Memory B cell (primary cell): ENCODE measurements at regions not wholly inside any gene's neighbourhood (a gene's known extent, or its start where the extent isn't known, plus 50 kb on each side); places are given as distances from the start of the nearest gene placed in this dataset.
"Not testable (repeated sequence)": the region's sequence is repeated elsewhere in the genome, so short reads cannot be mapped to it uniquely, and the experiment has no call there.

ENCODE experiments used
- ATAC-seq: fragments of 150-1000 bp; cut with Tn5 transposase; 2 replicates; pipeline ENCODE4 v1.10.0; 2021; ENCODE audit warnings: low read depth, mild to moderate bottlenecking, moderate library complexity
- DNase-seq, 2 donors: peaks; one replicate each; pipeline ENCODE4 v3.0.0; 2022; ENCODE audit warnings: low spot score in 2 of 2
- H3K27ac Mint-ChIP-seq: one replicate; pipeline ENCODE4 v1.8.0; 2022; ENCODE audit warnings: mild to moderate bottlenecking, moderate library complexity, mixed read lengths
- H3K27me3 Mint-ChIP-seq: one replicate; pipeline ENCODE4 v1.8.0; 2022; ENCODE audit warnings: mixed read lengths
- H3K36me3 Mint-ChIP-seq: one replicate; pipeline ENCODE4 v1.8.0; 2022; ENCODE audit warnings: mild to moderate bottlenecking, mixed read lengths
- H3K4me1 Mint-ChIP-seq: one replicate; pipeline ENCODE4 v1.8.0; 2022; ENCODE audit warnings: mixed read lengths
- H3K4me3 Mint-ChIP-seq: one replicate; pipeline ENCODE4 v1.8.0; 2022; ENCODE audit warnings: mild to moderate bottlenecking, moderate library complexity, mixed read lengths
- H3K9me3 Mint-ChIP-seq: one replicate; pipeline ENCODE4 v1.8.0; 2022; ENCODE audit warnings: mixed read lengths

GRCh38 chr2:129802290-129802689 is 177.2 kb upstream of the RAB6C start:
- no peaks in the 10 kb centered on the region for H3K9me3 Mint-ChIP-seq
- ATAC-seq (no peak), DNase-seq (no peak)
- no peaks in the 10 kb centered on the region for H3K36me3 Mint-ChIP-seq
- no peak overlapping the region for H3K27ac Mint-ChIP-seq
- peaks cover 6% of the 10 kb centered on the region for H3K27me3 Mint-ChIP-seq
- H3K4me3 Mint-ChIP-seq = no peak overlapping the region
- H3K4me1 Mint-ChIP-seq = no peaks in the 10 kb centered on the region

GRCh38 chr2:129803032-129803431 is 176.4 kb upstream of the RAB6C start:
- Mint-ChIP-seq H3K4me1 (no peaks in the 10 kb centered on the region), H3K9me3 (no peaks in the 10 kb centered on the region), H3K27ac (no peak overlapping the region), H3K4me3 (no peak overlapping the region), H3K36me3 (no peaks in the 10 kb centered on the region), H3K27me3 (peaks cover 6% of the 10 kb centered on the region)
- no peak for ATAC-seq
- no peak for DNase-seq

GRCh38 chr2:129803871-129804270 is 175.6 kb upstream of the RAB6C start:
- no peak for DNase-seq
- Mint-ChIP-seq H3K9me3 (no peaks in the 10 kb centered on the region), H3K27ac (no peak overlapping the region), H3K4me3 (no peak overlapping the region), H3K27me3 (peaks cover 6% of the 10 kb centered on the region), H3K4me1 (no peaks in the 10 kb centered on the region), H3K36me3 (no peaks in the 10 kb centered on the region)
- ATAC-seq = no peak

GRCh38 chr2:129805899-129806298 is 173.6 kb upstream of the RAB6C start:
- no peak for ATAC-seq
- peaks cover 7% of the 10 kb centered on the region for H3K27me3 Mint-ChIP-seq
- no peak overlapping the region for H3K4me3 Mint-ChIP-seq
- no peaks in the 10 kb centered on the region for H3K36me3 Mint-ChIP-seq
- no peaks in the 10 kb centered on the region for H3K9me3 Mint-ChIP-seq
- no peaks in the 10 kb centered on the region for H3K4me1 Mint-ChIP-seq
- no peak for DNase-seq
- H3K27ac Mint-ChIP-seq = no peak overlapping the region

- ATAC-seq (no peak), DNase-seq (no peak)
- Mint-ChIP-seq H3K36me3 (no peaks in the 10 kb centered on the region), H3K4me3 (no peak overlapping the region), H3K27me3 (peaks cover 7% of the 10 kb centered on the region), H3K9me3 (no peaks in the 10 kb centered on the region), H3K27ac (no peak overlapping the region), H3K4me1 (no peaks in the 10 kb centered on the region)
Measured at GRCh38 chr2:129806317-129806716, 173.1 kb upstream of the RAB6C start.

GRCh38 chr2:129806990-129807389 is 172.5 kb upstream of the RAB6C start:
- H3K27me3 Mint-ChIP-seq = peaks cover 7% of the 10 kb centered on the region
- DNase-seq (no peak), ATAC-seq (no peak)
- H3K9me3 Mint-ChIP-seq = no peaks in the 10 kb centered on the region
- H3K4me1 Mint-ChIP-seq = no peaks in the 10 kb centered on the region
- H3K36me3 Mint-ChIP-seq = no peaks in the 10 kb centered on the region
- H3K4me3 Mint-ChIP-seq = no peak overlapping the region
- H3K27ac Mint-ChIP-seq = no peak overlapping the region

GRCh38 chr2:129807642-129808338 is 171.7 kb upstream of the RAB6C start:
- H3K4me1 Mint-ChIP-seq, DNase-seq, H3K36me3 Mint-ChIP-seq, ATAC-seq, H3K9me3 Mint-ChIP-seq, H3K4me3 Mint-ChIP-seq, H3K27ac Mint-ChIP-seq, H3K27me3 Mint-ChIP-seq: not testable (repeated sequence)

GRCh38 chr2:129810521-129810920 is 168.9 kb upstream of the RAB6C start:
- DNase-seq = no peak
- peaks cover 5% of the 10 kb centered on the region for H3K4me1 Mint-ChIP-seq
- H3K4me3 Mint-ChIP-seq = no peak overlapping the region
- no peak overlapping the region for H3K27ac Mint-ChIP-seq
- peaks cover 2% of the 10 kb centered on the region for H3K36me3 Mint-ChIP-seq
- H3K27me3 Mint-ChIP-seq = peaks cover 12% of the 10 kb centered on the region
- H3K9me3 Mint-ChIP-seq = peaks cover 1% of the 10 kb centered on the region
- no peak for ATAC-seq

GRCh38 chr2:129812071-129812470 is 167.4 kb upstream of the RAB6C start:
- peaks cover 5% of the 10 kb centered on the region for H3K9me3 Mint-ChIP-seq
- H3K4me3 Mint-ChIP-seq = no peak overlapping the region
- peaks cover 14% of the 10 kb centered on the region for H3K27me3 Mint-ChIP-seq
- H3K36me3 Mint-ChIP-seq = peaks cover 6% of the 10 kb centered on the region
- H3K4me1 Mint-ChIP-seq = peaks cover 5% of the 10 kb centered on the region
- no peak overlapping the region for H3K27ac Mint-ChIP-seq
- ATAC-seq (peak; percentile 56), DNase-seq (no peak)

GRCh38 chr2:129812654-129813053 is 166.8 kb upstream of the RAB6C start:
- ATAC-seq = no peak
- Mint-ChIP-seq H3K27me3 (peaks cover 12% of the 10 kb centered on the region), H3K36me3 (peaks cover 6% of the 10 kb centered on the region), H3K27ac (no peak overlapping the region), H3K9me3 (peaks cover 5% of the 10 kb centered on the region), H3K4me1 (peaks cover 5% of the 10 kb centered on the region), H3K4me3 (no peak overlapping the region)
- no peak for DNase-seq

- Mint-ChIP-seq H3K27me3 (peaks cover 12% of the 10 kb centered on the region), H3K4me3 (no peak overlapping the region), H3K27ac (no peak overlapping the region), H3K36me3 (peaks cover 6% of the 10 kb centered on the region), H3K4me1 (peaks cover 5% of the 10 kb centered on the region), H3K9me3 (peaks cover 5% of the 10 kb centered on the region)
- ATAC-seq = no peak
- DNase-seq = no peak
Measured at GRCh38 chr2:129813404-129813803, 166.1 kb upstream of the RAB6C start.

- Mint-ChIP-seq H3K27ac (no peak overlapping the region), H3K4me1 (peaks cover 5% of the 10 kb centered on the region), H3K4me3 (no peak overlapping the region), H3K9me3 (peaks cover 5% of the 10 kb centered on the region), H3K27me3 (peaks cover 9% of the 10 kb centered on the region), H3K36me3 (peaks cover 6% of the 10 kb centered on the region)
- DNase-seq (no peak), ATAC-seq (no peak)
Measured at GRCh38 chr2:129816813-129817574, 162.5 kb upstream of the RAB6C start.

GRCh38 chr2:129819855-129820254 is 159.6 kb upstream of the RAB6C start:
- H3K4me3 Mint-ChIP-seq = no peak overlapping the region
- DNase-seq (no peak), ATAC-seq (no peak)
- H3K27ac Mint-ChIP-seq = no peak overlapping the region
- peaks cover 4% of the 10 kb centered on the region for H3K27me3 Mint-ChIP-seq
- no peaks in the 10 kb centered on the region for H3K4me1 Mint-ChIP-seq
- H3K9me3 Mint-ChIP-seq = peaks cover 5% of the 10 kb centered on the region
- peaks cover 6% of the 10 kb centered on the region for H3K36me3 Mint-ChIP-seq

GRCh38 chr2:129820908-129821307 is 158.6 kb upstream of the RAB6C start:
- Mint-ChIP-seq H3K4me1 (no peaks in the 10 kb centered on the region), H3K9me3 (no peaks in the 10 kb centered on the region), H3K27ac (no peak overlapping the region), H3K27me3 (peaks cover 1% of the 10 kb centered on the region), H3K4me3 (no peak overlapping the region), H3K36me3 (peaks cover under 1% of the 10 kb centered on the region)
- ATAC-seq (no peak), DNase-seq (no peak)

GRCh38 chr2:129821445-129821844 is 158.0 kb upstream of the RAB6C start:
- Mint-ChIP-seq H3K27me3 (peaks cover 1% of the 10 kb centered on the region), H3K36me3 (no peaks in the 10 kb centered on the region), H3K9me3 (no peaks in the 10 kb centered on the region), H3K27ac (no peak overlapping the region), H3K4me1 (no peaks in the 10 kb centered on the region), H3K4me3 (no peak overlapping the region)
- ATAC-seq (no peak), DNase-seq (no peak)
